HG03135 (cell line): ENCODE measurements at regions not wholly inside any gene's neighbourhood (a gene's known extent, or its start where the extent isn't known, plus 50 kb on each side); places are given as distances from the start of the nearest gene placed in this dataset.
"Not testable (repeated sequence)": the region's sequence is repeated elsewhere in the genome, so short reads cannot be mapped to it uniquely, and the experiment has no call there.

ENCODE experiments used
- ATAC-seq: cut with Tn5 transposase; IDR thresholded peaks from one replicate; pipeline ENCODE4 v1.9.1; 2021; ENCODE audit warnings: mild to moderate bottlenecking, moderate library complexity; ENCODE audit not compliant: unreplicated experiment

DNA sequence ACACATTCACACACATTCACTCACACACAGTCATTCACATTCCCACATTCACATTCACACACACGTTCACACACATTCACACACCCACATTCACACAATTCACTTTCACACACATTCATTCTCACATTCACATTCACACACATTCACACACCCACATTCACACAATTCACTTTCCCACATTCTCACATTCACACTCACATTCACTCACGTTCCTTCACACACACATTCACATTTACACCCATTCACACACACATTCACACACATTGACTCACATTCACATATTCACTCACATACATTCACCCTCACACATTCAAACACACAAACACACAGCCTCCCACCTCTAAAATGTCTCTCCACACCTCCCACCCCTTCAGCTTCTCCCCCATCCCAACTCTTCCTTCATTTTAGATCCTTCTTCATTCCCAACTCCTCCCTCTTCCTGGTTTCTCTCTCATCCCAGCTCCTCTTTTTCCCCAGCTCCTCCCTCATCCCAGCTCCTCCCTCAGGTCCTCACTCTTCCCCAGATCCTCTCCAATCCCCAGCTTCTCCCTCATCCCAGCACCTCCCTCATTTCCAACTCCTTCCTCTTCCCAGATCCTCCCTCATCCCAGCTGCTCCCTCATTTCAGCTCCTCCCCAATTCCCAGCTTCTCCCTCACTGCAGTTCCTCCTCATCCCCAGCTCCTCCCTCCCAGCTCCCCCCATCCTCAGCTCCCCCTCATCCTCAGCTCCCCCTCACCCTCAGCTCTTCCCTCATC lies 111.0 kb downstream of the FAM53A start:
- no peak for ATAC-seq

DNA sequence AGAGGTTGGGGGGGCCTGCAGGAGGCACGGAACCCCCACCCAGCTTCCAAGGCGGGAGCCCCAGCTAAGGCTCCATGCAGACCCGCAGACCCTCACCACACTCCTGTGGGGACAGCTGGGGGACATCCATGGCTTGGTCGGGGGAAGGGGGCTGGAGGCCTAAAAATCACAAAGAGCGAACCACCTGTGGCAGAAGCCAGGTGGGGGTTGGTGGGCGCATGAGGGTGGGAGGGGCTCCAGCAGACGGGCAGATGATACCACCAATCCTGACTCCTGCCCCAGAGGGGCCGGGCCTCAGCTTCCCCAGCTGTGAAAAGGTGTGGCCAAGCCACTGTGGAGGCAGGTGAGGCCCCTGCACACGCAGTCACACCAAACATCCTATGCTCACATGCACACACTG lies 111.6 kb downstream of the FAM53A start:
- ATAC-seq, result no peak

DNA sequence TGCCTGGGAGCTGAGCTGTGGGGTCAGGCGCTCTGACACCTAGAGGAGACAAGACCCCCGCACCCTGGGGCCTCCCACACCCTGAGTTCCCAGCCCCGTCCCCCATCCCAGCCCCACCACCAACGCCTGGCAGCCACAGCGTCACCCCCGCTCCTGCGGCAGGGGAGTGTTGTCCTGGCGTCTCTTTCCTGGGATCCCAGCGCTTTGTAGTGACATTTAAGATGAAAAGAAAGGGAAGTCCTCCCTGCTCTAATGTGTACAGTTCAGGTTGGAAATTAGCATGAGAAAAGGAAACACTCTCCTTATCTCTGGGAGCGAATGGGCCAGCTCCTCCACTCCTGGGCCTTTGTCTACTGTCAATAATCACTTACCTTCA lies 112.1 kb downstream of the FAM53A start:
- ATAC-seq, result no peak

DNA sequence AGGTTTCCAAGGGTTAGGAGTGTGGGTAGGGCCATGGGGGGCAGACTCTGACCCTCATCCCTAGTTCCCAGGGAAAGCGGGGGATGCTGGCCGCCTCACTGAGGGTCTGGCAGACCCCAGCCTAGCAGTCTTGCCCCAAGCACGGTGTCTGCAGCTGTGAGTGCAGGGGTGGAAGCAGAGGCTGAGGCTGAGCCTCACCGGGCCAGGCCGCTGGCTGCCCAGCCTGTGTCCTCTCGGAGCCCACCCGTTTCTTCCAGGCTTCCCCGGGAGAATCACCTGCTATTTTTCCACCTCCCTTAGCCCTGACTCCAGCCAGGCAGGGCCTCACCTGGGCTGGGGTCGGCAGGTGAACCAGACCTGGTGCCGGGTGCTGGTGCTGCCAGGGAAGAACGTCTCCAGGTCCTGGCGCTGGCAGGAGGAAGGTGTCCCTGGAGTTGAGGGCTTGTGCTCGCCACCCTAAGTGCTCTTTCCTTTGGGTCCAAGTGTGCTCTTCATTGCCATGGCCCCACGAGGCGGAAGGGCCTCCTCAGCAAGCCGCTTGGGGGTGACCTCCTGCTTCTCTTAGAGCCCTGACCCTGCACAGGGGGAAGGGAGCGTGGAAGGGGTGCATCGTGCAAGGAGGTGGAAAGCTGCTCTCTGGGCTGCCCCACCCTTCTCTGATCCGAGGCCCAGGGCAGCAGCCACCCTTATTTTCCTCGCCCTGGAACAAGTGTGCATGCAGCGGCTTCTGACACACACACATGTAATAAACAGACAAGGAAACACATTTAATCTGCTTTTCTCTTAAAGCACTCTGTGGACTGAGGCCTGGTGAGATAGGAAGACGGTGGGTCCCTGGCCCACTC lies 112.7 kb downstream of the FAM53A start:
- ATAC-seq, result no peak

DNA sequence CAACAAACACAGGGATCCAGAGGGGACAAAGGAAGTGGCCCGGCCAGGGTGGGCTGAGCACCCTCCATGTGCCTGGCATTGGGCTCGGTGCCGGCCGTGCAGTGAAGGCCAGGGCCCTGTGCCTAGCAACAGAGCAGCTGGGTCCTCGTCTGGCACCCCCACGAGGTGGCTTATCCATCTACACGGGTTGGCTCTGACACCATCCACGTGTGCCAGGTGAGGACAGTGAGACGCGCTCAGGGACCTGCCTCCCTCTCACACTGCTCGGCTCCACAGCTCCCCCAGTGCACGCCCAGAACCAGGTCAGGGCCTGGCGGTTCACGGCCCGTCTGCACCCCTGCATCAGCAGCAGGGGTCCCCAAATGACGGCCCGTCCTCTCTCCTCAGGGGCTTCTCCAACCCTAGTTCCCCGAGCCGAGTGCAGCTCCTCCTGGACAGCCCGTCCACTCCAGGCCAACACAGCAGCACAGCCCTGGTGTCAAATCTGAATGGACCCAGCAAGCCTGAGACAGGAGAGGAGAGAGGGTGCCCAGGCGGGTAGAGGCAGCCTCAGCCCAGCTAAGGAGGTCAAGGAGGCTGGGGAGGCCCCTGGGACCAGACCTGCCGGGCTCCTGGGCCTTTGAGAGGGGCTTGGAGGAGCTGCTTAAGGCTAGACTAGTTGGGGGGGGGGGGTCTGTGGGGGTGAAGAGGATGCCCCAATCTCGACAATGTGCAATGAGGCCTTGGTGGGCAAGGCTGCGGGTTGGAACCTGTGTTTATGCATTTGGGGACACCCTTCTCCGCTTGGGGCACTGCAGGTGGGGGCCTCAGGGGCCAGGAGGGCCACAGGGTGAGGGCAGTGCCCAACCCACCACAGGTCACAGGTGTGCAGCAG lies 113.6 kb downstream of the FAM53A start:
- ATAC-seq, result no peak

DNA sequence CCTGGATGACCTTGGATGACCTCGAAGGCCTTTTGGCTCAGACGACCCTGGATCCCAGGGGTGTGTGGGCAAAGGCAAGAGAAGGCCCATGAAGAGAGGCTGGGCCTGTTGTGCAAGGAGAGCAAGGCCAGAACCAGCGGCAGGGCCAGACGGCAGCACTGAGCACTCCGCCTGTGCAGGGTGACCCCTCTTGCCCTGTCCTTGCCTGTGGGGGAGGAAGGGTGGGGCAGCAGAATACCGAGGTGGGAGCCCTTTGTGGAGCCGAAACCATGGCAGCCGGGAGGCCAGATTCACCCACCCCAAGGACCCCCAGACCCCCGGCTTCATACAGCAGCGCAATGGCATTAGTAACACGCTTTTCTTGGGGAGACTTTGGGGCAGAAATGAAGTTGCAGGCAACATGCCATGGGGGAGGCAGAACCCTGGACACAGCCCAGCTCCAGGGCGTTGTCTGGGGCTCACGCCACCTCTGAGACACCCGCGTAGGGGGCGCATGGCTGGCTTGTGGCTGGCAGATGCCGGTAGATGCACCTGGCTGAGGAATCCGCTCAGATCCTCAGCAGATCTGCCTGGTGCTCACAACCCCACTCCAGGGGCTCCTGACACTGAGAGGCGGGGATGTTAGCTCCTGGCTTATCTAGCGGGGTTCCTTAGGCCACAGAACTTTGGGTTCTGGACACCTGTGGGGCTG lies 114.5 kb downstream of the FAM53A start:
- no peak for ATAC-seq

DNA sequence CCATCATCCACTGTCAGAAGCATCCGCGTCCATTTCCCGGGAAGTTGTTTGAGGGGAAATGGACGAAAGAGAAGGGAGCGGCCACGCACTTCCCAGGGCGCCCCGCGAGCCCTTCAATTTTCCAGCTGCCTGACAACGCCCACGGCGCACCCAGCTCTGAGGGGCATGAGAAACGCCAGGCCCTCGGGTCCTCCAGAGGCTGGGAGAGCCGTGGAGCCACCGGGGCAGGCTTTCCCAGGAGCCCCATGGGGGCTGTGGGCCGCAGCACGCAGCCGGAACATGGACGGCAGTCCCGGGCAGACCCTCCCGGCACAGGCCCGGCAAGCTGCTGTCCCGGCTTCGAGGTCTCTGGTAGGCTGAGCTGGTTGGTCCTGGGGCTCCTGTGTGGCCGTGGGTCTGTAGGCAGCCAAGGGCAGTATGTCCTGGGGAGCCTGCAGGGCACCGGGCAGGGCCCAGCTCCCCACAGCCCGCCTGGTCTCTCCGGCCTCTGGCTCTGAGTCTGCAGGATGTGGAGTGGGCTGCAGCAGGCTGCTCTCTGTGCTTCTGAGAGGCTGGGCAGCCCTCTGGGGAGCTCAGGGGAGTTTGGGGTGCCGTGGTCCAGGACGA lies 115.2 kb downstream of the FAM53A start:
- ATAC-seq, result no peak

DNA sequence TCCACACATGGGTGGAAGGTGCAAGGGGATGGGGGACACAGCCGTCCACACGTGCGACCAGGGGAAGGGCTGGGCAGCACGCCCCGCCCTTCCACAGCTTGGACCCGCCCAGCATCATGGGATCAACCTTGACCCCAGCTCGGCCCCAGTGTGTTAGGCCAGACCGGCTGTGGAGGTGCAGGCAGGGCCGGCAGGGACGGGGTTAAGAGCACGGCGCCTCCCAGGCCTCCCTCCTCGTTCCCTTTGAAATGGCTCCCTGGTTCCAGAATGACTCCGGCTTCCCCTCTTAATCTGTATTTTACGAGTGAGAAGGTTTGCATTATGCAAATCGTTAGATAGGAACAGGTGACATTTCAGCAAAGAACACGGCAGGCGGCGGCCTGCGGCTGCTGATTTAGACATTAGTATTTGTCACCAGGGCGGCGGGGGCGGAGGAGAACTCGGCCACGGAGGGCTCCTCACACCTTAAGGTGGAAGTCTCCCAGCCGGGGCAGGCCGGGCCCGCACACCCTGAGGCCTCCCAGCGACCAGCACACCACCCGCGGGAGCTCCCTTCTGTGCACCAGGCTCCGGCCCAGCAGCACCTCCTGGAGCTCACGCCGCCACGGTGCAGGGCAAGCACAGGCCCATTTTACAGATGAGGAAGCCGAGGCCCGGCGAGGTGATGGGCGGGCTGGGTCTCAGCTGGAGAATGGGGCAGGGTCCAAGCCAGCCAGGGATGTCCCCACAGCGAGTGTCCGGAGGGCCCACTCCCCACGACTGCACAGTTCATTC lies 116.1 kb downstream of the FAM53A start:
- ATAC-seq, result no peak

DNA sequence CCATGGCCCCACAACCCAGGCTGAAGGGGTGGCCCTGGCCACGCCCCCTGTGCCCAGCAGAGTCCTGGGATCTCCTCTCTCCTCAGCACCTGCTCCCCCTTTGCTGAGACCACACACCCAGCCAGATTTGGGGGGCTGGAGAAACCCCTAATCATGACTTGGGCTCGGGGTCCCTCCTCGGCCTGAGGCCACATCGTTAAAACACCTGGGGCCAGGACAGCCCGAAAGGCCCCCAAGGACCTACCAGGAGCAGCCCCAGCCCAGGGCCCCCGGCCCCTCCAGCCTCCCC lies 116.7 kb downstream of the FAM53A start:
- no peak for ATAC-seq

DNA sequence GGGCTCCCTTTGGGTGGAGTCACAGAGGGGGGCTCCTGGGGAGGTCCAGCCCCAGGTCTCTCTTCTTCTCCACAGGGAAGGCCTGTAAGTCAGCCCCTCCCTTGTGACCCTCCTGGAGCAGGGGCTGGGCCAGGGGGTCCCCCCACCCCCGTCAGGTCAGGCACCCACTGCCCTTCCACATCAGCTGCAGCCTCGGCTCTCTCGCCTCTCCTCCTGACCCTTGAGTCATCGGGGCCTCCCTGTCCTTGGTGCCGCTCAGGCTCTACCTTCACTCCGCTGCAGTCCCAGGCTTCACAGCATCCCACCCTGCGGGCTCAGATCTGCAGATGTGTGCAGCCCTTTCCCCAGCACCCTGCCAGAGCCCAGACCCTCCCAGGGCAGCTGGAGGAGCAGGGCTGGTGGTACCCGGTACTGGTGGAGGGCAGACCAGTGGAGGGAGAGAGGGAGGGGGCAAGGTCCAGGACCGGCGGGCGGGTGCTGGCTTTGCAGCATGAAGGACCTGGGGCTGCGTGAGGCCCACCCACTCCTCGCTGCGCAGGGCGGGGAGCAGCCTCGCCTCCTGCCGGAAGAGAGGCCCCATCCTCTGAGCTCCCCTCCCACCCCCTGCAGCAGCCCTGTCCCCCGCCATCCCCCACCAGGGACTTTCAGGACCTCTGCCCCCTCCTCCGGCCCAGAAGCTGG lies 117.1 kb downstream of the FAM53A start:
- no peak for ATAC-seq

DNA sequence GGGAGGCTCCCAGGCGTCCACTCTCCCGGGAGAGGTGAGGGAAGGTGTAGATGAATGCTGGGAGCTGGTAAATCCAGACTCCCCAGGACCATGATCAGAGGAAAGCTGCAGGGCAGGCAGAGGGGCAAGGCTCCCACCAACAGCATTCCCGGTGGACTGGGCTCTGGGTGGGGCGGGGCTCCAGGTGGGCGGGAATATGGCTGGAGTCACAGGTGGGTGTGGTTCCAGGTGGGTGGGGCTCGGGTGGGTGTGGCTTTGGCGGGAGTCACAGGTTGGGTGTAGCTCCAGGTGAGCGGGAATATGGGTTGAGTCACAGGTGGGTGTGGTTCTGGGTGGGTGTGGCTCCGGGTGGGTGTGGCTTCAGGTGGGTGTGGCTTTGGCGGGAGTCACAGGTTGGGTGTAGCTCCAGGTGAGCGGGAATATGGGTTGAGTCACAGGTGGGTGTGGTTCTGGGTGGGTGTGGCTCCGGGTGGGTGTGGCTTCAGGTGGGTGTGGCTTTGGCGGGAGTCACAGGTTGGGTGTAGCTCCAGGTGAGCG lies 117.7 kb downstream of the FAM53A start:
- ATAC-seq, result not testable (repeated sequence)

DNA sequence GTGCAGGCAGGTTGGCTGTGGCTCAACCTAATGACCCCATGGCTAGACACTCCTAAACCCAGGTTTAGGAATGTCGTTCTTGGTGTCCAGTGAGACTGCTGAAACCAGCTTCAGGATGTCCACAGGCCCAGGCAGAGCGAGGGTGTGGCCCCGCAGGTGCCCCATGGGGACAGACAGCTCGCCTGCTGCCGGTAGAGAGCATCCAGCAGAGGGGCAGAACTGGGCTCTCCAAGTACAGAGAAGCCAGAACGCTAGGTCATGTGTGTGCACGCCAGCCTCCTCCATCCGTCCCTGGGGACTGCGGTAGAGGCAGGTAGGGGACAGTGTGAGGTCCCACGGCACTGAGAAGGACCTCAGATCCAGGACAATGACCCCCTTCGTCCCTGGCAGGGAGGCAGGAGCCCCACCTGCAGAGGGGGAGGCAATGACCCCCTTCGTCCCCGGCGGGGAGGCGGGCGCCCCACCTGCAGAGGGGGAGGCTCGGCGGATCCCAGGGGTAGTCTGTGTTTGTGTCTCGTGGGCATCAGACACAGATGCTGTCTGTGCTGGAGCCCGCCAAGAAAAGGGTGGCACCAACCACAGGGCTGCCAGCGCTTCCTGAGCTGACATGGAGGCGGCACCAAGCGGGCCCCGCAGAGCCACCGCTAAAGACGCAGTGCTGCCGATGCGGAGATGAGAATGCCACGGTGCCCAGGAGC lies 118.4 kb downstream of the FAM53A start:
- no peak for ATAC-seq

DNA sequence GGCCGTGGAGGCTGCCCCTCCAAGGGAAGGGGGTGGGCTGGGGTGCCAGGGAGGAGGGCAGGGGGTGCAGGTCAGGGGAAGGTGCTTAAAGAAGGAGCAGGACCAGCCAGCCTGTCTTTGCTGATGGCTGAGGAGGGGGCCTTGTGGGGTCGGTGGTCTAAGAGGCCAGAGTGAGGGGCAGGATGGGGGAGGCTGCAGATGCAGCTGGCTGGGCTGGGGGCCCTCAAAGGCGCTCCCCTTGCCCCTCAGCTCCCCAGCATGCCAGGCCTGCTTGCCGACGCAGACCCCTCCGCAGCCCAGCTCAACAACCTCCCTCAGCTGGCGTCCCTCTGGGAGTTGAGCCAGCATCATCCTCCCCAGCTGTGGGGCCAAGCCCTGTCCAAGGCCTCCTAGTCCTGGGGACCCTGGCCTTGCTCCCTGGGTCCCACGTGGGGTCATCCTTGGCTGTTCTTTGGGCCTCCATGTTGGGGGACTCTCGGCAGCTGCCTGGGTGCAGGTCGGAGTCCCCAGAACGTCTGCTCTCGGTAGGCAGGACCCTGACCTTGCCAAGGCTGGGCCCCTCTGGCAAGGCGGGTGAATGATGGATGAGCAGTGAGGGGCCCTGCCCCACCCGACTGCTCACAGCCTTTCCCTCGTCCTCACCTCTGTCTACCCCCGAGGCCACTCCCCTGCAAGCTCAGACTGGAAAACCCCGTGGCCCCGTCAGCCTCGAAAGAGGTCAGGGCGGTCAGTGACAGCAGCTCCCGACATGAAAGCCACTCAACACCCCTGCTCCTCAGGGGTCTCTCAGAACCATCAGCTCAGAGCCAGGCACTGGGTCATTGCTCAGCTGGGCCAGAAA lies 119.4 kb downstream of the FAM53A start:
- no peak for ATAC-seq

DNA sequence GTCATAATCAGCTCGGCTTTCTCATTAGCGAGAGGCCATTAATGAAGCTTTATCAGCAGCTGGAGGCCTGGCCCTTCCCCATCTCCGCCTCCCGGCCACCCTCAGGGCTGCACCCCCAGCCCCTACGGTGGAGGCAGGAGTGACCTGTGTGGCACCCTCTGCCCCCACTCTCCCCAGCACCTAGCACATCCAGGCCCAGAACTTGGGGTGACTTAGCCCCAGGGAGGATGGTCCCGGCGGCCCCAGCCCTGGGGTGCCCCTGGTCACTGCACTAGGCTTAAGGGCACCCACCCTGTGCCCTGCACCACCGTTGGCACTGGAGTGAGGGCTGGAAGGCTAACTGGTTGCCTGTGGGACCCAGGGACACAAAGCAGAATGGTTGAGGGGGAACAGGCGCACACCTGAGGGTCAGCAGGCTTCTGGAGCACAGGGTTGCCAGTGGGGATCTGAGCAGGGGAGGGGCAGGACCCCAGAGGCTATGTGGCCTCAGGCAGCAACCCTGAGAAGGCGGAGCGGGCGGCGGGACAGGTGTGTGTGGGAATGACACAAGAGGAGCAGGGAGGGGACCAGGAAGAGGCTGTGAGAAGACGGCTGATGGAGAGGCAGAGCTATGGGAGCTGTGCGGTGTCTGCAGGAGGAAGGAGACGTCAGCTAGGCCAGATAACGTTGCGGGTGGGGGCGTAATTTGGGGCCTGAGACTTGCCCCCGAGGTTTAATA lies 120.2 kb downstream of the FAM53A start:
- ATAC-seq, result no peak

DNA sequence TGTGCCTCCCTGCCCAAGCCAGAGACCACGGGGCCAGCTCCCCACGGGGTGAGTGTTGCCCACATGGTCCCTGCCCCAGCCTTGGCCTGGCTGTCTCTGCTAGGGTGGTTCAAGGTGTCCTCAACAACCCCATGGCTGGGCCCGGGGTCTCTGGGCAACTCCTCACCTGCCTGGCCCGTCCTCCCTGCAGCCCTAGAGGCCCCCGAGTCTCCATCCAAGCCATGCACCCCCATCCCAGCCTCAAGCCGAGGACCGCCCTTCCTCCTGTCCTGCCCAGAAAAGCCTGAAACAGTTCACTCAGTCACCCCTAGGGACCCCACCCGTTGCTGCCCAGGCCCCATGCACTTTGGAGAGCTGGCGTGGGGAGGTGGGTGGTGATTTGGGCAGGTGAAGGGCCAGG lies 120.9 kb downstream of the FAM53A start:
- ATAC-seq, result no peak

DNA sequence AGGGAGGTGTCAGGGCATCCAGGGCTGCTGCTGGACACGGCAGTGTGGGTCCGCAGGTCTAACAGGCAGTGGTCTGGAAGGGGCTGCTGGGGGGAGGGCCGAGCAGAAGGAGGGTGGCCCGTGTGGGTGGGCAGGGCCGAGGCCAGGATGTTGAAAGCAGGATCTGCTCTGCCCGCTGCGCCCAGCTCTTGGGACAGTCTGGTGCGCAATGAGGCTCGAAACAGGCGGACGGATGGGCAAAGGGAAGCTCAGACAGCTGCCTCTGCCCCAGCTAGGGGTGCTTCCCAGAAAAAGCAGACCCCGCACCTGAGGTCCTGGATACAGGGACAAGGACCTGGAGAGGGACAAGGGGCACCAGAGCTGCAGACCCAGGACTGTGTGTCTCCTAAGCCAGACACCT lies 121.3 kb downstream of the FAM53A start:
- ATAC-seq, result no peak

DNA sequence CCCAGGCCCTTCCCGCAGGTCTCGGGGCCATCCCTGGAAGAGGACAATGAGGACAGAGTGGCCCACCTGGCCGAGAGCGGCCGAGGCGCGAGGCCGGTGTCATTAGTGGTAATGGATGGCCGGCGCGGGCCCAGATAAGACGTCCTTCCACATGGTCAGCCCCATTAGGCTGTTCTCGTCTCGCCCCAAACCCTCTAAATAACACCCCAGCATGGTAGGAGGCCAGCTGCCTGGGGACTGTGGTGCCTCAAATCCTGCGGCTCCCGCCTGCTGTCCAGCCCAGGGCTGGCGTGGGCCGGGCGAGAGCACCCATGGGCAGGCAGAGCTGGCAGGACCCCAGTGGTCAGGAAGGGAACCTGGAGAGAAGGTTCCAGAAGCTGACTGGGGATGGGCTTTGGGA lies 121.7 kb downstream of the FAM53A start:
- ATAC-seq, result no peak
